ENCODE measurements at regions not wholly inside any gene's neighbourhood (a gene's known extent, or its start where the extent isn't known, plus 50 kb on each side); places are given as distances from the start of the nearest gene placed in this dataset.

DNA sequence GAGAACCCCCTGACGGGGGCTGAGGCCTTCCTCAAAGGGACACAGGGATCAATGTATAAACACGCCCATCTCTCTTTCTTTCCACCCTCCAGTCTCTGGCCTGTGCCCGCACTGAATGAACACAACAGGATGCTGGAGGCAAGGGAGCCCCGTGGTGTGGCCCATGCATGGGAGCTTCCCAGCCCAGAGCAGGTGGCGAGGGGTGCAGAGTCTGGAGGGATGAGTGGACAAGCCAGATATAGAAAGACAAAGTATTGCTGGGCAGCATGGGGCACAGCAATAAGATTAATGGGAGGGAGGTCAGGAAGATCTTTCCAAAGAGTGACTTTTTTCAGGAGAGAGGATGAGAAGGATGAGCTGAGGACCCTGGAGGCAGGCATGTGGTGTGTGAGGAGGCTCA lies 103.7 kb downstream of the C5orf15 start:
- Histone ChIP-seq H3K9me3 (ENCODE audit: control insufficient read depth, low read depth, low read length) (no peaks in the 10 kb centered on the region), H3K79me2 (ENCODE audit: insufficient read depth, low read length) (no peaks in the 10 kb centered on the region), H3K4me1 (ENCODE audit: insufficient read depth, low read length) (no peaks in the 10 kb centered on the region), H3K9ac (ENCODE audit: extremely low read depth, insufficient read length, low read length) (no peak overlapping the region), H3K14ac (ENCODE audit: insufficient read depth, low read length) (no peak overlapping the region), H3K18ac (ENCODE audit: insufficient read length, low read depth, low read length) (no peak overlapping the region), H2AK5ac (ENCODE audit: insufficient read length, low read length) (no peak overlapping the region), H2BK12ac (ENCODE audit: insufficient read length, low read depth, low read length) (no peak overlapping the region), H2AFZ (ENCODE audit: low read length) (no peak overlapping the region), H4K20me1 (ENCODE audit: control insufficient read depth, insufficient read depth, insufficient read length) (no peaks in the 10 kb centered on the region), H4K5ac (ENCODE audit: insufficient read length, low read depth, low read length) (no peak overlapping the region), H3K4me2 (ENCODE audit: insufficient read depth, insufficient read length, low read length) (no peak overlapping the region), H3K27me3 (ENCODE audit: insufficient read depth, low read length) (no peaks in the 10 kb centered on the region), H2BK20ac (ENCODE audit: low read depth, low read length, poor library complexity, severe bottlenecking) (no peak overlapping the region), H2BK120ac (ENCODE audit: low read depth, low read length, poor library complexity, severe bottlenecking) (no peak overlapping the region), H3K79me1 (ENCODE audit: insufficient read depth, low read depth, low read length, poor library complexity, severe bottlenecking) (no peaks in the 10 kb centered on the region), H3T11ph (ENCODE audit: low read length) (no peak overlapping the region), H2BK5ac (ENCODE audit: insufficient read length, low read length) (no peak overlapping the region), H3K27ac (ENCODE audit: insufficient read length, low read depth, low read length) (no peak overlapping the region), H3K4ac (ENCODE audit: low read depth, low read length) (no peak overlapping the region), H4K8ac (replicated peaks; ENCODE audit: insufficient read length, low read depth, low read length) (no peak overlapping the region), H2BK15ac (ENCODE audit: low read depth, low read length) (no peak overlapping the region), H3K56ac (ENCODE audit: insufficient read length, low read depth, low read length) (no peak overlapping the region), H3K23me2 (ENCODE audit: insufficient read length, low read depth, low read length, poor library complexity, severe bottlenecking) (no peaks in the 10 kb centered on the region), H4K91ac (ENCODE audit: insufficient read length, low read depth, low read length) (no peak overlapping the region), H3K23ac (ENCODE audit: insufficient read length, low read depth, low read length) (no peak overlapping the region)
- no peak overlapping the region for H3K4me3 Mint-ChIP-seq
- no peak for DNase-seq
- no CpG with 5 or more reads among the region's 5 CpGs for WGBS (ENCODE audit: extremely low coverage, insufficient read length, low lambda C conversion rate)
- peaks cover 3 to 5% of the 10 kb centered on the region in 2 experiments; a peak in 4 of 5 replicates for H3K9me3 Mint-ChIP-seq
- TF ChIP-seq, protein P1, sequence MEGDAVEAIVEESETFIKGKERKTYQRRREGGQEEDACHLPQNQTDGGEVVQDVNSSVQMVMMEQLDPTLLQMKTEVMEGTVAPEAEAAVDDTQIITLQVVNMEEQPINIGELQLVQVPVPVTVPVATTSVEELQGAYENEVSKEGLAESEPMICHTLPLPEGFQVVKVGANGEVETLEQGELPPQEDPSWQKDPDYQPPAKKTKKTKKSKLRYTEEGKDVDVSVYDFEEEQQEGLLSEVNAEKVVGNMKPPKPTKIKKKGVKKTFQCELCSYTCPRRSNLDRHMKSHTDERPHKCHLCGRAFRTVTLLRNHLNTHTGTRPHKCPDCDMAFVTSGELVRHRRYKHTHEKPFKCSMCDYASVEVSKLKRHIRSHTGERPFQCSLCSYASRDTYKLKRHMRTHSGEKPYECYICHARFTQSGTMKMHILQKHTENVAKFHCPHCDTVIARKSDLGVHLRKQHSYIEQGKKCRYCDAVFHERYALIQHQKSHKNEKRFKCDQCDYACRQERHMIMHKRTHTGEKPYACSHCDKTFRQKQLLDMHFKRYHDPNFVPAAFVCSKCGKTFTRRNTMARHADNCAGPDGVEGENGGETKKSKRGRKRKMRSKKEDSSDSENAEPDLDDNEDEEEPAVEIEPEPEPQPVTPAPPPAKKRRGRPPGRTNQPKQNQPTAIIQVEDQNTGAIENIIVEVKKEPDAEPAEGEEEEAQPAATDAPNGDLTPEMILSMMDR (conservative IDR thresholded peaks at IDR 0.05), result no peak
- H3K4me1 Mint-ChIP-seq, result peaks cover 3 to 4% of the 10 kb centered on the region in 2 experiments; a peak in 2 of 4 replicates
- H3K27ac Mint-ChIP-seq, result no peak overlapping the region
- H3K27me3 Mint-ChIP-seq (ENCODE audit: low read depth), result peaks cover 16% of the 10 kb centered on the region
- peaks cover 0 to under 1% (median under 1%) of the 10 kb centered on the region in 3 experiments; a peak in 3 of 7 replicates for H3K36me3 Mint-ChIP-seq (ENCODE audit: insufficient read depth in 1 of 3, low read depth in 3 of 3)
